CD4-positive, alpha-beta T cell treated with Interferon alpha-2 for 1 hour (primary cell): ENCODE measurements at regions not wholly inside any gene's neighbourhood (a gene's known extent, or its start where the extent isn't known, plus 50 kb on each side); places are given as distances from the start of the nearest gene placed in this dataset.
"Not testable (repeated sequence)": the region's sequence is repeated elsewhere in the genome, so short reads cannot be mapped to it uniquely, and the experiment has no call there.

Experiments
- DNase-seq, 2 donors: peaks; one replicate each; pipeline ENCODE4 v3.0.0-alpha.2; 2020 to 2022

DNA sequence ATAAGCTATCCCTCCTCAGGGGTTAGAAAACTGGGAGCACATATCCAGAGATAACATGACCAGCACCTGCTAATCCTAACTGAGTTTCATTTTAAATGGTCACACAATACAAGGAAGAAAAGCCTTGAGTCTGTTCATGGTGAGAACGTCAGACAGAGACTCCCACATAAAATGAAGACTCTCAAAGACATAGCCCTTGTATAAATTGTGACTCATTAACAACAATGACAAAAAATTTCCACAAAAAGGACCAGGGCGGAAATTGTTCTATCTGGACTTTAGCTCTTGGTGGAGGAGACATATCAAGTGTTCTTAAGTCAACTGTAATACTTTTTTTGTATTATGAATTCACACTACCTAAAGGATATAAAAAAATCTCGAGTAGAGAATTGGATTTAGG, 313.7 kb upstream of the DCN start:
- DNase-seq, result no peak

DNA sequence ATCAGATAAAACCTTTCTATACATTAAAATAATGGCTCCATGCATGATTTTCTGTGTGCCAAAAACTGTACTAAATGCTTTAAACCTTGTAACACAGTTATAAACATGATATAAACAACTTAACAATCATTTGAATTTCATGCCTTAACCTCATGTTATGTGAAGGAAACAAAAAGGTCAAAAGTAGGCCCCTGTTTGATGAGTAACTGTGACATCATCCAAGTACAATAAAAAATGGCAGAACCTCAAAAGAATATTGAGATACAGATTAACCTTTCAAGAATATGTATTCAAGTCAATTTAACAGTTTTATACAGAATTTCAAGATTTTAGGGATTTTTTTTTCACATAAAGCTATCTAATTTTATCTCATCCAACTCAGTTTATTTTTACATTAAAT, 310.7 kb upstream of the DCN start:
- DNase-seq, result no peak

DNA sequence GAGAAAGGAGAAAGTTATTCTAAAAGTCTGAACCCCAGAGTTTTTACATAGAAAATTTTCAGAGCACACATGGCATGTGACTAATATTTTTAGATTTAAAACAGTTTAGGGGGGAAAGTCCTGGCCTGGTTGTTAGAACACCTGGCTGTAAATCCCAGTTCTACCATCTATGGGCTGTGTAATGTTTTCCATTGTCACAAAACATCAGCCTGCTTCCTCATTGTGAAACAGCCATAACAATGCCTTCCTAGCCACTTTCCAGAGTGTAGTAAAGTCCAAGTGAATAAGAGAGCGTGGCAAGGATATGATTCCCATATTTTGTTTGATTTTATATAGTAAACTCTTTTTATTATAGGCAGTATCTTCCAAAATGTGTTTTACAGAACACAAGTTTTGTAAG, 310.0 kb upstream of the DCN start:
- no peak for DNase-seq

DNA sequence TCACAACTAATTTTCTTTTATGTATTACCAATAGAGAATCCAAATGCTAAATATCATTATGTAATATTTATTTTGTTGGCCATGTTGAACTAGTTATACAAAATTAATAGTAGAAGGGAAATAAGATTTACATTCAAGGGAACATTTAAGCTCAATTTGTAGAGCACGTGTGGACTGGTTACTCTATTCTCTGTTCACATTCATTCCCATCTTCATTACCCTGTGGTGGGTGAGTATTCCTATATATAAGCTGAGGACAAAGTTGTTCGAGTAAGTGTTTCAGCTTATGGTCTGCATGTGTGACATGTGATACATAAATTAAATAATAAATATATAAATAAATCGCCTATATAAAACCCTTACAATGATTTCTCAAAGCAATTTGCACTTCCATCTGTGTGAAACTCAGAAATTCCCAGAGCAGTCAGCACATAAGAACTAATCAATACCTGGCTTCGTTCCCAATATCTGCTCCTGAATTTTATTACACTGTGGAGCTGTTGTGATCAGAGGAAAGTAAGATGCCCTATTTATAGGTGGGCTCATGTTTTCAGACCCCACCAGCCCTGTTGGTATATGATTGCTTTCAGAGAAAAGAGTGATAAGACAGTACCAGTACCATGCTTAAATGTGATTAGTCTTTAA, 308.2 kb upstream of the DCN start:
- no peak for DNase-seq

DNA sequence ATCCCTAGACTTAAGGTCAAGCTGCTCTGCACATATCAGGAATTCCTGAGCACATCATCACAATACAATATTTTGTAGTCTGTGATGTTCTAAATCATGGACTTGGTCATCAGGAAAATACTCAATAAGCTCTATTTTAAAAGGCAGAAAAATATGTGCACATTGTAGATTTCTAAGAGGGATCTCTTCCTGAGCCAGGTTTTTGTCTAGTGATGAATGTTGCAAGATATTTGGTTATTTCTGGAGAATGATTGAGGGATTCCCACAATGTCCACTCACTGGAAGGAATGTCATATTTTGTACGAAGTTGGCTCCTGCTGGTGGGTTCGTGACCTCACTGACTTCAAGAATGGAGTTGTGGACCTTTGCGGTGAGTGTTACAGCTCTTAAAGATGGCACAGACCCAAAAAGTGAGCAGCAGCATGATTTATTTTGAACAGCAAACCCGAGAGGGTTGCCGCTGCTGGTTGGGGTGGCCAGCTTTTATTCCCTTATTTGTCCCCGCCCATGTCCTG, 300.9 kb upstream of the DCN start:
- no peak for DNase-seq

DNA sequence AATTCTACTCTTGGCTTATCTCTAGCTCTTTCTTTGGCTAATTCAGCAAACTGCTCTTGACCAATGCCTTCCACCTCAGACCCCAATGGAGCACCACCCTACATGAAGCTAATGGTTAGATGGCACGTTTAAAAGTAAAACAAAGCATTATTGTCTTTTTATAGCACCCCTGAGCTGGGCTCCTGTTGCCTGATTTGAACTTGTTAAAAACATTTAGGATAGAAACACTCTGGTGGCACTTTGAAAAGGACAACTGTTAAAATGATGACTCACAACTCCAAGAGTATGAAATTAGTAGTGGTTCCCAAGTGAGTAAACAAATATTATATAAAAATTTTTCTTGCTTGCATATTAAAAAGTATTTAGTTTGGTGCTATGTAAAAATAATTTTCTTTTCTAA, 299.6 kb upstream of the DCN start:
- DNase-seq, result no peak

DNA sequence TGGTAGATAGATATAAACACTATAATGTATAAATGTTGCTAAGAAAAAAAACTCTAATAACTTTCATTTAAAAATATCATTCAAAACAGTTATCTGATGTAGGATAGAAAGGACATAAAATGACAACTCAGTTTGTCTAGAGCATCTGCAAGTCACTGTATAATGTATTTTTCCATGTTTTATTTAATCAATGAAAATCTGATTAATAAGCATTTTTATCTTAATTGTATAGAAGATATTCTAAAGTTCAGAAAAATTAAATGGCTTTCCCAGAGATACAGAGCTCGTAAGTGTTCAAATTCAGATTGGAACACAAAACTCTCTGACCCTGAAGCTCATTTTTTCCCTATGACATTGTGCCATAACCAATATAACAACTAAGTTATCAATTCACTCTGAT, 295.9 kb upstream of the DCN start:
- no peak for DNase-seq

DNA sequence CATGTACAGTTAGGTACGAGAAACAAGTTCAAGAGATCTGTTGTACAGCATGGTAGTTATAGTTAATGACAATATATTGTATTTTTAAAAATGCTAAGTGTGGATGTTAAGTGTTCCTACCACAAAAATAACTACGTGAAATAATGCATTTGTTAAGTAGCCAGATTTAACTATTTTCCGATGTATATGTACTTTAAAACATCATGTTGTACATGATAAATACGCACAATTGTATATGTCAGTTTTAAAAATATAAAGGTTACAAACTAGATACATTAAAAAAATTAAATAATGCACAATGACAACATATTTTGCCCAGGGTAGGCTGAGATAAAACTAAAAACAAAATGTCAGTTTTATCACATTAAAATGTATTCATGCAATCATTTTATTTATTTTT, 285.1 kb upstream of the DCN start:
- DNase-seq, result no peak

DNA sequence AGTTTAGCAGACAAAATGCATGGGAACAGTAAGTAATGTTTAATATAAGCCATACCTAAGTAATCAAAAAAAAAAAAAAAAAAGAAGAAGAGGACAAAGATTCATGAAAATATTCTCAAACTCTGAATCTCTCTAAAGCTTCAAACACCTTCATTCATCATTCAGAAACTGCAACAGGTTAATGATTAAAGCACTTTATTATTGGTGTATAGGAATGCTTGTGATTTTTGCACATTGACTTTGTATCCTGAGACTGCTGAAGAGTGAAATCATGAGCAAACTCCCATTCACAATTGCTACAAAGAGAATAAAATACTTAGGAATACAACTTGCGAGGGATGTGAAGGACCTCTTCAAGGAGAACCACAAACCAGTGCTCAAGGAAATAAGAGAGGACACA, 278.4 kb upstream of the DCN start:
- no peak for DNase-seq

DNA sequence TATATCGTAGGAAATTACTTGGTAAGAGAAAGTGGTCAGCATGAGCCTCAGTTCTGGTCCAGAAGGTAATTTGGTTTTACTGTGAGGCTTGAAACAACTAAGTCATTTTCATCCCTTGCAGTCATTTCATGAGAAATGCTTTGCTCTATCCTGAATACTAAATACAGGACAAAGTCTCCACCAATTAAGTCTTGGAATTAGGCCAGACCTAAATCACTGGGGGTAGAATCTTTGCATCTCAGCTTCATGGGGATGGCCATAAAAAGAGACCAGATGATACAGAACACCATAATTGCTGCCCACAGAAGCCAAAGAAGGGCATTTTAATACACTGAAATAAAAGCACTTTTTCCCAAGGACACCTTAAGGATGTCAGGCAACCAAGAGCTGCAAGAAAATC, 277.9 kb upstream of the DCN start:
- no peak for DNase-seq

DNA sequence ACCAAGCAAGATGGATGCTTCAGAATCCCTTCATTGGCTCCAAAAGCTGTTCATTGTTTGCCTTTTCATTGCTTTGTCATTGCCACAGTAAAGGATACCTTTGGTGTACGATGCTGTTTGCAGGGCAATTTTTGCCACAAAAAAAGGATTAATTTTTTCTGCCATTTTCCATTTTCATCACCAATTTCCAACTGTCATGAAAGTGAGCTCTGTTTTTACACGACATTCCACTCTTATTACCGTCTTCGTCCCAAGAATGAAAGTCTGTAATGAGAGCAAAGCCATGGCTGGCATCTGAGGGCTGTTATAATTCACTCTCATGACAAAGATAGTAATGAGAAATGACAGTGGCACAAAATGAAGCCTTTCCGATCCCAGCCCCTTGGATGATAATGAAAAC, 272.7 kb upstream of the DCN start:
- no peak for DNase-seq

DNA sequence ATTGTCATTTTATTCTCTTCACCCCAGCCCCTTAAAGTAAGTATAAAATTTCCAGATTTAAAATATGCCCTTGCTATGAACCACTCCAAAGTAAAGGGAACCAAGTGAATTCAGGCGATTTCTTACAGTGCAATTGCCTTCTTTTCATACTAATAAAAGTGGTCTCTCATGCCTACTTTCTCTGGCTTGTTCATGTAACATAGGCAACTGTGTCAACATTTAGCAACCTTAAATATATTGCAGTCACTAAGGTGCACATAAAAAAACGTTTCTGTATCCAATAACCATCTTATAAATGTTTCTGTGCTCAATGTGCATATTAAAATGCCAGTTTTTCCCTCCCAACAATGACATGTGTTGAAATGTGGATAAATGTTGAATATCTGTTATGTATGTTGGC, 271.6 kb upstream of the DCN start:
- DNase-seq, result no peak

DNA sequence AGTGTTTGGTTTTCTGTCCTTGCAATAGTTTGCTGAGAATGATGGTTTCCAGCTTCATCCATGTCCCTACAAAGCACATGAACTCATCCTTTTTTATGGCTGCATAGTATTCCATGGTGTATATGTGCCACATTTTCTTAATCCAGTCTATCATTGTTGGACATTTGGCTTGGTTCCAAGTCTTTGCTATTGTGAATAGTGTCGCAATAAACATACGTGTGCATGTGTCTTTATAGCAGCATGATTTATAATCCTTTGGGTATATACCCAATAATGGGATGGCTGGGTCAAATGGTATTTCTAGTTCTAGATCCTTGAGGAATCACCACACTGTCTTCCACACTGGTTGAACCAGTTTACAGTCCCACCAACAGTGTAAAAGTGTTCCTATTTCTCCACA, 269.8 kb upstream of the DCN start:
- DNase-seq, result not testable (repeated sequence)

DNA sequence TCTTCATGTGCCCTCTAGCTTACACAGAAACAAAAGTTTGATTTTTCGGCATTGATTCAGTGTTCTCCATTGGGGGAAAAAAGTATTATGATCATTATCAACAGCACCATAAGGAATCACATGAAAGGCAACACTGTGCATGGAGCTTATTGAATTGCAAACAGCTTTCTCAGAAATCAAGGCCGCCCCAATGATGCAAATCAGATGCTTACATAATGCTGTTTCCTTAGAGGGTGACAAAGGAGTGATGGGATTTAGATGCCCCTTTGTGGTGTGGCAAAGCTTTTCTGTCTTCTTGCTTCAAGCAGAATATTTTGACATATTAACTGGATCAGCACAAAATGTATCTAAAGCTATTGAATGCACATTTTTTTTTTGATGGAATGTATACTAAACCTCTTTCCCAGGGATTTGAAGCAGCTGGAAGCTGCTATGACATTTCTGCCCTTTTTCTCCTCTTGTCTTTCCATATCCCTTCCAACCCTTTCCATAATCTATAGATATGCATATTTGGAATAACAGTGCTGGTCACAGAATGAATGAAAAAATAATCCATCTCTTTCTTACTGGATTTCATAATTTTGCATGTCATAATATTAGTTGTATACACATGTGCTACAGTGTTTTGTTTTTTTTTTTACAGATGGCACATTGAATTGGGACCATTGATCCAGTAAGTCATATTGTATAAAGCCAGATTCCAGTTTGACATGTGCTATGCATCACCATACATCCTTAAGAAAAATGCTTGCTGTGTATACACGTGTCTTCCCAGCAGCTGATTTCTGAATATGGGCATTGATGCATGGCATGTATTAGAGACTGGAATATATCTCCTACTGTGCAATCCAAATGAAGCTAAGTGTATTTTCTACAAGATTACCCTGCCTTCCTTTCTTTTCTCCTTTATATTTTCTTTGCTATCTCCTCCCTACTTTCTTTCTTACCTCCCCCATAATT, 259.7 kb upstream of the DCN start:
- DNase-seq, result no peak

DNA sequence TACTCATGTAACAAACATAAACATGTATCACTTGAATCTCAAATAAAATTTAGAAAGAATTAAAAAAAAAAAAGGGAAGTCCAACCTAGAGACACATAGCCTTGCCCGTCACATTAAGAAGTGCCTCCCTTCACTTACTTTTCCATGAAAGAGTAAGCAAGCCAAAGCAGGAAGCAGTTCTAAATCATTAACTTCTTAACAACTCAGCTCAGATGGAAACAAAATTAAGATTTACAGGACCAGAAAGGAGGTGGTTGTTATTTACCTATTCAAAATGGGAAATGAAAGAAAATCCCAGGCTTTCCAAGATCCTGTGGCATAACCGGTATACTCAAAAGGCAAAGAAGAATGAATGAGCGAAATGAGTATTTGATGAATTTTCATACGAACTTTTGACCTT, 258.6 kb upstream of the DCN start:
- no peak for DNase-seq

DNA sequence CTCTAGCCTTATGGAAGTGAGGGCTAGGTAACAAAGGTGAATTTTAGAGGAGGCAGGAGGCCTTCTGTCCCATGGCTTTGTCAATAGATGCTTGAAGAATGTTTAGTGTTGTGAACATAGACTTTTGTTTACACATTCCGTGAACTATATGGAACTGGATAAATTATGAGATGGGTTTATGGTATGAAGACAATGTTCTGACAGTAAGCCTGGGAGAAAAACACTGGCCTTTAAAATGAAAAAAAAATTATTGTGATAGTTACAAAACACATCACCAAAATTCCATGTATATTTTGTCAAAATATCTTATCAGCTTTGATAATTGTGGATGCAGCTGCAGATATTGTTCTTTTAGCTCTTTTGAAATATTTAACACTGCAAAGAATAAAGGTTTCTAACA, 251.5 kb upstream of the DCN start:
- DNase-seq, result no peak

DNA sequence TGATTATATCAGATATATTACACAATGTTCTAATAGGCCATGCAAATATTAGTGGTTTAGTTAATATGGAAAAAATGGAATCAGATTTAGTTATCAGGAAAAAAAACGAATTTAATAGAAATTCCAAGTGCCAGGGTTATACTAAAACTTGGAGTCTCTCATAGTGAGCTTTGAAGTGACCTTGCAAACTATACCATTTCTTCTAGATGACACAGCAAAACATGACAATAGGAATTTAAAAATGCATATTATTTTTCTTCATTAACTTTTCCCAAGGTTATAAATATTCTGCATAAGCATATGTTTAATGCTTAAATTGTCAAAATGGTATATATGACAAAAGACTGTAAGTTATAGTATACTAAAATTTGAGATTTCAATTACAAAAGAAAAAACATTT, 250.1 kb upstream of the DCN start:
- DNase-seq, result no peak

DNA sequence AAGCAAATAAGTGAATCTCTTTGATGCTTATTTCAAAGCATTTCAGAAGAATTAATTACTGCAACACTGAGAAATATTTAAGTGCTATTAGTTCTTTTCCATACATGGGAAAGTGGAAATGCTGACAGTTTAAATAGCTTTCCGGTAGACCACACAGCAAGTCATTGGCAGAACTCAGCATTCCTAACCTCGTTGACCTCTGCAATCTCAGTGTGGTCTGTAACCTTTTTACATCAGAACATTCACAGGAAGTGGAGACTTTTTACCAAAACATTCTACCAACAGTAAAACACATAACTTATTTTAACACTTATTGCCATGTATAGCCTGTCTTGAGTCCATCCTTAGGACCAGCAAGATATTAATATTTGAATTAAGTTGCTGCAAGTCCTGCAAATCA, 249.5 kb upstream of the DCN start:
- no peak for DNase-seq

DNA sequence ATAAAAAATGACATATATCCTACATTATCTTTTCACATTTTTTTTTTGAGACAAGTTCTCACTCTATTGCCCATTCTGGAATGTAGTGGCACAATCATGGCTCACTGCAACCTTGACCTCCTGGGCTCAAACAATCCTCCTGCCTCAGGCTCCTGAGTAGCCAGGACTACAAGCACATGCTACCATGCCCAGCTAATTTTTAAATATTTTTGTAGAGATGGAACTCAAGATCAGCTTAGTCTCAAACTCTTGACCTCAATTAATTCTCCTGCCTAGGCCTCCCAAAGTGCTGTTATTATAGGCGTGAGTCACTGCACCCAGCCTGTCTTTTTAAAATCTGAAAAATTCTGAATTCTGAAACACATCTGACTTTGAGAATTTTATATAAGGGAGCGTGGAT, 241.9 kb upstream of the DCN start:
- DNase-seq, result no peak

DNA sequence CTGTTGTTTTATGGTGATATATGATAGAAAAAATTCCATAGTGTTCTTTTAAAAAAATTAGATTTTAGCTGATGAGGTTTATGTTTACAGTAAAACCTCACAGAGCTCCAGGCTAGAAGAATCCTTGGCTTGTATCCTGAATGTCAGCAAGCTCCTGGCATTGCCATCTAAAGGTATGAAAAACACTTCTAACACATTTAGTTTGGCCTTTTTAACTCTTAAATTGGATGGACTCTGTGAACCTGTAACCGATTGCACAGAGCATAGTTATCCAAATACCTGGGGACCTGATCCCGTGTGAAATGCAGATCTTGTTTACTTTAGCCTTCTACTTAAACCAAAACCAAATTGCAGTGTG, 241.1 kb upstream of the DCN start:
- no peak for DNase-seq

DNA sequence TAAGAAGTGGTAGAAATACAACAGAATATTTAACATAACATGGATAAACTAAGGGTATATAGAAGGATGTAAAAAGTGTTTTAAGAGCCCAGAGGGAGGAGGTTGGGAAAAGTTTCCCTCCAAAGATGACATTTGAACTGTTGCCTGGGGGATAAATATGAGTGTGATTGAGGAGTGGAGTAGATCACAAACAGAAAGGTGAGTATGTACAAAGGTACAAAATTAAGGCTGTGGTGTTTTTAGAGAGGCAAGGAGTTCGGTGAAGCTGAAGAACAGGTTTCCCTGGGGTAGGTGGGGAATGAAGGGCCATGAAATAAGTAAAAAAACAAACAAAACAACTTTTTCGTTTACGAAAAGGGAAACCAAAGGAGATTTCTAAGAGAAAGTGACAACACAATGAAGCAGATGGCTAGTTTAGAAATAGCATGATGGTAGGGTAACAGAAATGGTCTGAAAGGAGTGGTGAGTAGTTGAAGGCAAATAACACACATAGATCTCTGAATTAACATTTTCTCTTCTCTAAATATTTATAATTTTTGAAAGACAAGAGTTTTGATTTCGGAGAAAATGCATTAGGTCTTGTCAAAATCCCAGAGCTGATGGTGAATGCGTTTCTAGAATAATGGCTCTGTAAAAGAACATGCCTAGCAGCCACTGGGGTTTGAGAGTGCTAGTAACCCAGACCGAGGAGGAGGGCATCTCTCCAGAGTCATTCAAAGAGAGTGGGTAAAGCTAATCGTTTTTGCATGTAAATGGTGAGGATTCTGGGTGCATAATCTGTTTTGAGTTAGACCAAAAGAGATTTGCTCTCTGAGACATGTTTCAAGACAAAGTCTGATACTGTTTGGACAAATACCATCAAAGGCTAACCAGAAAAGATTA, 240.4 kb upstream of the DCN start:
- DNase-seq, result no peak

DNA sequence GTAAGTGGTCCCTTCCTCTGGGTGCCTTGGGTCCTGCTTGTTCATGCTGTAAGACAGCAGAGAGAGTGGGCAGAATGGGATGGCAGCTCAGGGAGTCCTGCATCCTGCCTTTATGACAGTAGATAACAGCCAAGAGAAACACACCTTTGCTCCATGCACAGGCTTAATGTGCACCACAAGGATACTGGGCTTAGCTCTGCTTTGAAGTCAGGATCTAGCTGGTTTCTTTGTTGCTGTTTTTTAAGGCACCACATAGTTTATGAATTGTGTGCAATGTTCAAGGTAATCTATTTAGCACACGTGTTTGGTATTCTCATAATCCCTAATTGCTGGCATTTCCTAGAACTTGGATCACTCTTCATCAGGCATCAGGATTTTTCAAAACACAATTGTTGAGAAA, 239.5 kb upstream of the DCN start:
- DNase-seq, result no peak

DNA sequence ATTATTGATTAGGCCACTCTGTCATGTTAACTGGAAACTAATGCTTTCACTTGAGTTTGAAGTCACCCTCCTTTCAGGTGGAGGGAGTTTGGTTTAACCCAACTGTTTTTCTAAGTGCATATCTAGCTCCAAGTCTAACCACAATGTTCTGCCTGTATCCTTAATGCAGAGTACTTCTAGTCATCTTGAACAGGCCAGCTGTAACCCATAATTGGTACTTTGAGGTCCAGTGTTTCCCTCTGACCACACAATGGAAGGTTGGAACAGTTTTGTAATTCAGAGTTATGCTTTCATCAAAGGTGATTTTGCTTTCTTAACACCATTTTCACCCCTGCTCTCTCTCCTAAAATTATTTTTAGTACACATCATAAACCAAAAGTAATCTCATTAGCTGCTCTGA, 237.2 kb upstream of the DCN start:
- no peak for DNase-seq
